ENCODE measurements at regions not wholly inside any gene's neighbourhood (a gene's known extent, or its start where the extent isn't known, plus 50 kb on each side); places are given as distances from the start of the nearest gene placed in this dataset.
"Not testable (repeated sequence)": the region's sequence is repeated elsewhere in the genome, so short reads cannot be mapped to it uniquely, and the experiment has no call there.

DNA sequence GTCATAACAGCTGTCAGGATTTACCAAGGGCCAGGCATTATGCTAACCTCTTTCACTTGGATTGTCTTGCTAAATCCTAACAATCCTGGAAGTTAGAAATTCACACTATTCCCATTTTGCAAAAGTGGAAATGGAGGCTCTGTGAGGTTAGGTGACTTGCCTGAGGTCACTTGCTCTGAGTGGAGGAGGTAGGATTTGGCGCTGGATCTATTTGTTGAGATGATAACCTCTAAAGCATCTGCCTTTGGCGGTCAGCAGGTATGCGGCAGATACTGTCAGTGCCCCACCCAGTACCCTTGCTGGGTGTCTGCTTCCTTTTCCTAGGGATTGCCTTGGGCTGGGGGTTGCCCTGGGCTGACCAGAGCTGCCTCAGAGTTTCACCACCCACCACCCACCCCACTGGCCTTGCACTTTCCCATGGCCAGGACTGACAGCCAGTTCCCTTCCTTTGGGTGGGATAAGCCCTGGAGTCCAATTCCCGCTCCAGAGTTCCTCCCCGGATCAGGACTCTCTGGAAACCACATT lies 164.8 kb upstream of the MSX2 start:
- in situ Hi-C loops (cut with HindIII; ENCODE audit: low sequenced_read_pairs), result no loop called here

- in situ Hi-C loops (cut with HindIII; ENCODE audit: low sequenced_read_pairs), result no loop called here
These were observed 163.5 kb upstream of the MSX2 start for GRCh38 chr5:174560861-174561260.

- in situ Hi-C loops (cut with HindIII; ENCODE audit: low sequenced_read_pairs), result not testable (repeated sequence)
These were observed 161.3 kb upstream of the MSX2 start for GRCh38 chr5:174563040-174563439.

- in situ Hi-C loops (cut with HindIII; ENCODE audit: low sequenced_read_pairs), result no loop called here
These were observed 160.5 kb upstream of the MSX2 start for GRCh38 chr5:174563899-174564298.

DNA sequence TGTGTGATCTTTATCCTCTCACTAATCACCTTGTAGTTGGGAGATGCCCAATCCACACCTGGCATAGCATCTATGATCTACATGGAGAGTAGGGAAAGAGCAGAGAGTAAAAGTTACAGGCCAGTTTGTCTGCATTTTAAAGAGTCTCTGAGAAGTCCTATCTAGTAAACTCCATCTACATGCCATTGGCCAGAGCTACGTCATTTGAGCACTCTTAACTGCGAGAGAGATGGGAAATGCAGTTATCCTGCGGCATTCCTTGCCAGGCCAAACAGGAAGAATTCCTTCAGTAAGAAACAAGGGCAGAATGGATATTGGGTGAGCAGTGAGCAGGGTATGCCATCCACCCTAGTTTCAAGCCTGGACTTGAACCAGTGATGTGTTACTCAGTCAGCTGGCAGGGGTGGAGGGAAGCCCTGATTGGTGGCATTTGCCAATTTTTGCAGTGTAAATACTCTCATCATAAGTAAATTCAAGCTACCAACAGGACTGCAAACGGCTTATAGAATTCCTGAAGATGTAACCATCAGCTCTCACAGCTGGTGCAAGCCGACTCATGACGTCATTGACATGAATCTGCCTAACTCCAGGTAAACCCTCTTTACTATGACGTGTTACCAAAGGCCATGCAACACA lies 156.8 kb upstream of the MSX2 start:
- in situ Hi-C loops (cut with HindIII; ENCODE audit: low sequenced_read_pairs), result no loop called here

- in situ Hi-C loops (cut with HindIII; ENCODE audit: low sequenced_read_pairs), result no loop called here
These were observed 153.7 kb upstream of the MSX2 start for GRCh38 chr5:174570662-174571061.

DNA sequence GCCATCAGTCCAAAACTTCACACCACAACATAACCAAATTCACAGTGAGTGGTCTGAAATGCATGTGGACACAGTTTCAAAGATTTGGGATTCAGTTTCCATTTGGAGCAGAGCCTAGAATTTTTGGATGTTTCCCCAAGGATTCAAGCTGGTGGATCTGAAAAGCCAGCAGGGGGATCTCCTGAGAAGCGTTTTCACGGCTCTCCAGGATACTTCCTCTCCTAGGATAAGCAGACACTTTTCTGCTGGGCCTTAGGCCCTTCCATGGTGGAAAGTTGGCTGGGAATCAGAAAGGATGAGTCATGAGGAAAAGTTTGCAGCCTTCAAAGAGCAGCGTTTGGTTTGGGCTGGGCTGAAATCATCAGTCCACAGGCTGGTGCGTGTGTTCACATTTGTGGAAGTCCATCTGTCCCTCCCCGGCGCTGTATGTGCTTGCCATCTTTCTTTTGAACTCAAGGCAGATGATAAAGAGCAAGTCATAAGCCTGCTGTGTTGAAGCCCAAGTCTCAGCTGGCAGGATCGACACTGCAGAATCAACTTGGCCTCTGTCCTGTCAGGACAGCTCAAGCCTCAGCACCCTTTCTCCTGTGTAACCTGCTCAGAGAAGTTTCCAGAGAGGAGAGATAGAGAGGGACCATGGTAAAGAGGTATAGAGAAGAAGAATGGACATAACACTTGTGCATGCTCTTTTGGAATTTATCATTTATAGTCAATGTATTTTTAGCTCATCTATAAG lies 152.6 kb upstream of the MSX2 start:
- in situ Hi-C loops (cut with HindIII; ENCODE audit: low sequenced_read_pairs), result no loop called here

- in situ Hi-C loops (cut with HindIII; ENCODE audit: low sequenced_read_pairs), result no loop called here
These were observed 151.8 kb upstream of the MSX2 start for GRCh38 chr5:174572591-174572990.

GRCh38 chr5:174573221-174573994 lies 151.0 kb upstream of the MSX2 start:
- in situ Hi-C loops (cut with HindIII; ENCODE audit: low sequenced_read_pairs), result no loop called here

GRCh38 chr5:174575043-174575442 lies 149.3 kb upstream of the MSX2 start:
- in situ Hi-C loops (cut with HindIII; ENCODE audit: low sequenced_read_pairs), result no loop called here

DNA sequence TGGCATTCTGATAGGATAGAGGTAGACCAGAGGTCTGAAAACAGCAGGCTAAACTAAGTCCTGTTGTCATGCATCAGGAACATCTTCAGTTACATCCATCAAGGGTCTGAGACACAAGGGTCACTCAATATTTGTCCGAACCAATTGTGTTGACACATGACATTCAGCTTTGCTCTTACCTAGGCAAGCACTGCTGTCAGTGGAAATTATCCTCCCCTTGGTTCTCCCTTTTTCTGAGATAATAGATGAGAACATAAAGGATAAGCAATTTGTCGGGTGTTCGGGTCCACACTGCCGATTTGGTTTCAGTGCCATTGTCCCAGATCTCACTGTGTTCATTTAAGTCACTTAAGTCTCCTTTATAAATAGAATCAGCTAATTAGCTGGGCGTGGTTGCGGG lies 148.3 kb upstream of the MSX2 start:
- in situ Hi-C loops (cut with HindIII; ENCODE audit: low sequenced_read_pairs), result no loop called here

GRCh38 chr5:174581479-174581878 lies 142.9 kb upstream of the MSX2 start:
- in situ Hi-C loops (cut with HindIII; ENCODE audit: low sequenced_read_pairs), result no loop called here

- in situ Hi-C loops (cut with HindIII; ENCODE audit: low sequenced_read_pairs), result no loop called here
These were observed 142.5 kb upstream of the MSX2 start for GRCh38 chr5:174581894-174582293.

DNA sequence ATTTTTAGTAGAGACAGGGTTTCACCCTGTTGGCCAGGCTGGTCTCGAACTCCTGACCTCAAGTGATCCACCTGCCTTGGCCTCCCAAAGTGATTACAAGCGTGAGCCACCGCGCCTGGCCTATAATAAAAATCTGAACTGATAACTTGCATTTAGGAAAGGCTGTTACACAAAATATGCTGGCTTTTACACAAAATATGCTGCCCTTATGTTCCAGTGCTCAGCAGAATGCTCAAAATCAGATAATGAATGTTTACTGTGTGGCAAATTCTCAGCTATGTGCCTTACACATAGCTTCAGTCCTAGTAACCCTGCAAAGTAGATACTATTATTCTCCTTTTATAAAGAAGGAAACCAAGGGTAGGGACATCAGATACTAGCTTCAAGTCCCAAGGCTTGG lies 141.3 kb upstream of the MSX2 start:
- in situ Hi-C loops (cut with HindIII; ENCODE audit: low sequenced_read_pairs), result no loop called here

- in situ Hi-C loops (cut with HindIII; ENCODE audit: low sequenced_read_pairs), result no loop called here
These were observed 138.9 kb upstream of the MSX2 start for GRCh38 chr5:174585472-174585871.

- in situ Hi-C loops (cut with HindIII; ENCODE audit: low sequenced_read_pairs), result not testable (repeated sequence)
These were observed 138.2 kb upstream of the MSX2 start for GRCh38 chr5:174586163-174586562.

GRCh38 chr5:174589011-174589410 lies 135.4 kb upstream of the MSX2 start:
- in situ Hi-C loops (cut with HindIII; ENCODE audit: low sequenced_read_pairs), result no loop called here

GRCh38 chr5:174589599-174589998 lies 134.8 kb upstream of the MSX2 start:
- in situ Hi-C loops (cut with HindIII; ENCODE audit: low sequenced_read_pairs), result no loop called here

GRCh38 chr5:174590820-174591219 lies 133.6 kb upstream of the MSX2 start:
- in situ Hi-C loops (cut with HindIII; ENCODE audit: low sequenced_read_pairs), result no loop called here

DNA sequence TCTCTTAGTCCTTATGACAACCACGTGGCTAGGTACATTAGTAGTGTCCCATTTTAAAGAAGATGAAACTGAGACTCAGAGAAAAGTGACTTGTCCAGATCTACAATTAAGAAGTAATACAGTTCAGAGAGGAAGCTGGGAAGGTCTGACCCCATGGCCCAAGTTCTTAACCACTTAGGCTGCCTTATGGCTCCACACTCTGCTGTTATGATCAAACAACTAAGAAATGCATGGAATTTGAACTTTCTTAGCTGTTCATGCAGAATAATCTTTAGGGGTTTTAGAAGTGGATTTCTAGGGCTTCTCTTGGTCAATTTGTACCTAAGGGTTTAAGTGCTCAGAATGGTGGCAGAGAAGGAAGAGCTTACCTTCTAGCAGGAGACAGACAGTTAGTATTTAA lies 128.0 kb upstream of the MSX2 start:
- in situ Hi-C loops (cut with HindIII; ENCODE audit: low sequenced_read_pairs), result no loop called here

GRCh38 chr5:174599992-174600391 lies 124.4 kb upstream of the MSX2 start:
- in situ Hi-C loops (cut with HindIII; ENCODE audit: low sequenced_read_pairs), result no loop called here

DNA sequence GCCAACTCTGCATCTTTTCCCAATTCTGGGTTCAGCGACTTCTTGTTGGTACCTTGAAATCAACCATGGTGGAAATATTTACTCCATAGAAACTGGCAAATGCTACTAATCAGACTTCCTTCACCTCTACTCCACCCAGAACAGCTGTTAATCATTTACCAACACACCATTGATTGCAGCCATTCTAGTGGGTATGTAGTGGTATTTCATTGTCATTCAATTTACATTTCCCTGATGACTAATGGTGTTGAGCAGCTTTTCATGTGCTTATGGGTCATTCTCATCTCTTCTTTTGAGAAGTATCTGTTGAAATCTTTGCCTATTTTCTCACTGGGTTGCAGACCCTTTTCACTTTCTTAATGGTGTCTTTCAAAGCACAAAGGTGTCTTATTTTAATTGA lies 122.4 kb upstream of the MSX2 start:
- in situ Hi-C loops (cut with HindIII; ENCODE audit: low sequenced_read_pairs), result no loop called here
